T1000 (cell line): ENCODE measurements at regions not wholly inside any gene's neighbourhood (a gene's known extent, or its start where the extent isn't known, plus 50 kb on each side); places are given as distances from the start of the nearest gene placed in this dataset.
"Not testable (repeated sequence)": the region's sequence is repeated elsewhere in the genome, so short reads cannot be mapped to it uniquely, and the experiment has no call there.

Experiments
- DNase-seq: peaks from one replicate; lab custom pipeline; 2025; ENCODE audit warnings: mixed read lengths; lab: John Stamatoyannopoulos, UW

- no peak for DNase-seq
Measured at GRCh38 chr6:138656364-138657064, 117.1 kb upstream of the CCDC28A start.

GRCh38 chr6:138657065-138657425 lies 116.5 kb upstream of the CCDC28A start:
- DNase-seq = no peak

DNA sequence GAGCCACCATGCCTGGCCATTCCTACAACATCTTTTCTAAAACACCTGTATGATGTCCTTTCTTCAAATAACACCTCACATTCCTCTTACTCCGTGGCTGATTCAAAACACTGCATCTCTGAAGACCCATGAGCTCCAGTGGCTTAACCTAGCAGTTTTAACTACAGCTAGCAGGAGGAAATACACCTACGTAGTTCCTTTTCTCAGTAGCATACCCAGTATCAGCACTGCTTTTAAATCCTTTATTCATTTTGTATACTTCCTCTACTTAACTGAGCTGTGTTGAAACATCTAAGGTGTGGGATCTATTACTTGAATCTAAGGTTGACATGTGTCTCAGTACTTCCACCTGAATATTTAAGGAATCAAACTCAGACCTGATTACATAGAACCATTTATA lies 113.6 kb upstream of the CCDC28A start:
- DNase-seq = no peak

DNA sequence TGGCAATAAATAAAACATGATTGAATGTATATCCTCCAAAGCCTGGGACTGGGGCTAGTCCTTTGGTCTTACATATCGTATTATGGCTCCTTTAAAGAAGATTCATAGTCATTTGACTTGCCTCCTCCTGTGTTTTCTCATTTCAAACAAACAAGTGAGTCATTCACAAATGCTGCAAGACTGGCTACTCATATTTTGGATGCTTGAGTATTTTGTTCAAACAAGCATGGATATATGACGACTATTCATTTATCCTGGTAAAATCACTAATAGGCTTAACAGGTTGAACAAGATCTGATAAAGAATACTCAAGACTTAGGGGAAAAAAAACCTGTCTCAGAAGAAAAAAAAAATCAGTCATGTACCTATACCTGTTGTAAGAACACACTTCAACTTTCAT lies 111.1 kb upstream of the CCDC28A start:
- no peak for DNase-seq

DNA sequence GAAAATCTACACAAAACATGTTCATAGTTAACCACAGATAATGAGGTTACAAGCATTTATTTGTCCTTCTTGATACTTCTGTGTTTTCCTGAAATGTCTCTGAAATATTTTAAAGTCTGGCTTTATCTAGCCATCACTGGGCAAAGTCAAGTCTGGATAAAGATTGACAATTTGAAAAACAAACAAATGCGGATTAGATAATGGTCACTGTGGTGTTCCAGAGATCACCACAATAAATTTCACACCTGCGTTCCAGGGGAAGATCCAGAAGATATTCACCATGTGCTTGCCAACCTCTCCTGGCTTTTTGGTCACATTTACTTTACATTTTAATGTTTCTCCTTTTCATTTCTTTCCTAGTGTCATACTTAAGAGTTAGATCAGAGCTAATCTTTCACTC lies 109.7 kb upstream of the CCDC28A start:
- no peak for DNase-seq

DNA sequence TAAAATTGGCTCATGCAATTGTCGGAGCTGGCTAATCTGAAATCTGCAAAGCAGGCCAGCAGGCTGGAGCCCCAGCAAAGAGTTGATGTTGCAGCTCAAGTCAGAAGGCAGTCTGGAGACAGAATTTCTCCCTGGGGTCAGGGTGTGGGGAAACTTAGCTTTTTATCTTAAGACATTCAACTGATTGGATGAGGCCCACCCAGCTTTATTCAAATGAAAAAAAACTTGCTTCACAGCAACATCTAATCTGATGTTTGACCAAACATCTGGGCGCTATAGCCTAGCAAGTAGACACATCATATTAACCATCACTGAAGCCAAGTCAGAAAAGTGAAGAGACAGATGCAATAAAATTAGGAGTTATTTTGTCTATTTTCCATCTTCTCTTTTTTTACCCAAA lies 108.8 kb upstream of the CCDC28A start:
- no peak for DNase-seq

DNA sequence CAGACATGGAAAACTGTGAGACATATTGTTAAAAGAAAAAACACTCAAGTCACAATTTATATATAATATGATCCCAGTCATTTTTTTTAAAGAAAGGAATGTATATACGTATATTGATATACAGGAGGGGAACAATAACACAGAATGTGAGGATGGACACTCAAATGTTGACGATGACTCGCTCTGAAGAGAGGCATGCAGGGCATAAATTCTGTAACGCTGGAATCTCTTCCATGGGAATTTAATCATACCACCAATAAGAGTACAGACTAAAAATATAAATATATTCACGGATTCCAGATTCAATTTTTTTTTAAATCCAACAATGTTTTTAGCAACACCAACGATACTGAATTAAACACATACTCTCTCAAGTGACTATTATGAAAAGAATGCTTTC lies 106.9 kb upstream of the CCDC28A start:
- DNase-seq = no peak

GRCh38 chr6:138667408-138667807 lies 106.2 kb upstream of the CCDC28A start:
- no peak for DNase-seq

DNA sequence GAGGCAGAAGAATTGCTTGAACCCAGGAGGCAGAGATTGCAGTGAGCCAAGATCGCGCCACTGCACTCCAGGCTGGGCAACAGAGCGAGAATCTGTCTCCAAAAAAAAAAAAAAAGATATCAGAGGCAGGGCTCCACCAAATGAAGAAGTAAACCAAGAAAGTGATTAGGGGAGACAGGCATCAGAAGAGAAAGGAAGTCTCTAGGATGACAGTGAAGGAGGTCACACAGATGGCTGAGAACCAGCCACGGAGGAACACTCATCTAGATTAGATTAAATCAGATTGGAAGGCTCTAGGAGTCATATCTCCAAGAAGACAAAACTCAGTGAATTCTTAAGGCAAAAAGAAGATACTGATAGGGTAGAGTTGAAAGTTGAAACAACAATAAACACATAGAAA lies 102.2 kb upstream of the CCDC28A start:
- DNase-seq = no peak

DNA sequence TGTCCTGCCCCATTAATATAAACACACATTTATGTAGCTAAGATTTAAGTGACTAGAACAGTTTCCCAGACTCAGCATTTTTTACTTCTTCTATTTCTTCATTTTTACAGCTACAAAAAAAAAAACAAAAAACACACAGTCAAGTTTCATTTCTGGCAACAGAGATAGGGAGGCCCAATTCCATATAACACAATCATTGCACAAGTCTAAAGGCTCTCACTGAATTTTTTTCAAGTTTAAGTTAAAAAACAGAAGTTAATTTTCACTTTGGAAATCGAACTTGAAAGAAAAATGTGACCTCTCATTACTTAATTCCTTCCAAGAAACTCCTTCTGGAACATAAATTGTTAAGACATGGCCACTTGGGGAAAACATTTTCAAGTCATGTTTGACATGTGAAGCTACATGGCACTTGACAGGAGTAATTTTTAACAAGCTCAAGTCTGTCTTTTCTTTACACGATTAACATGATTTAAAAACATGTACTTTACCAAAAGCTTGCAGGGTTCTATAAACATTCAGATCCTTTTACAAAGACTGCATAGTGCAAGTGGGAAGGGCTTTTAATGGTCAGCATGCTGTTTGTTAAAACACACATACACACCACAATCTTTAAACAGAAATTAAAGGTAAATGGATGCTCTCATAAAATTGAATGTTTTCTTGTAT lies 100.1 kb upstream of the CCDC28A start:
- DNase-seq = no peak

- DNase-seq = not testable (repeated sequence)
Measured at GRCh38 chr6:138674444-138674843, 99.1 kb upstream of the CCDC28A start.

- no peak for DNase-seq
Measured at GRCh38 chr6:138677538-138677937, 96.0 kb upstream of the CCDC28A start.

GRCh38 chr6:138678168-138678567 lies 95.4 kb upstream of the CCDC28A start:
- DNase-seq = no peak

GRCh38 chr6:138680085-138680484 lies 93.5 kb upstream of the CCDC28A start:
- DNase-seq = no peak

DNA sequence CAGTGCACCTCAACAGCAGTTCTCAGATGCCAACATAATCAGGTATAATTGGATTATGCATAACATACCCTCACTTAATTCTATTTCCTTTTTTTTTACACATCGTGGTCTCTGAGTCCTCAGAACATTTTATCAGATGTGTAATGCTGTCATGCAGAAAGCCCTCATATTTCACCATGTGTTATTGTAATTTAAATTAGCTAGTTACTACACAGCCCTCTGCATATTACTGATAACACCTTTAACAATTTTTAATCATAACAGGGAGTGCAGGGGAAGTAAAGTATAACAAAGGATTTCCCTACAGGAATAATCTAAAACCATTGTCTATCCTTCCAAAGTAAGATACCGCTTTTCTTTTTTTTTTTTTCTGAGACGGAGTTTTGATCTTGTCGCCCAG lies 91.9 kb upstream of the CCDC28A start:
- DNase-seq = no peak

- peak; percentile 8 for DNase-seq
Measured at GRCh38 chr6:138682704-138683527, 90.7 kb upstream of the CCDC28A start.

- no peak for DNase-seq
Measured at GRCh38 chr6:138685257-138685656, 88.3 kb upstream of the CCDC28A start.

DNA sequence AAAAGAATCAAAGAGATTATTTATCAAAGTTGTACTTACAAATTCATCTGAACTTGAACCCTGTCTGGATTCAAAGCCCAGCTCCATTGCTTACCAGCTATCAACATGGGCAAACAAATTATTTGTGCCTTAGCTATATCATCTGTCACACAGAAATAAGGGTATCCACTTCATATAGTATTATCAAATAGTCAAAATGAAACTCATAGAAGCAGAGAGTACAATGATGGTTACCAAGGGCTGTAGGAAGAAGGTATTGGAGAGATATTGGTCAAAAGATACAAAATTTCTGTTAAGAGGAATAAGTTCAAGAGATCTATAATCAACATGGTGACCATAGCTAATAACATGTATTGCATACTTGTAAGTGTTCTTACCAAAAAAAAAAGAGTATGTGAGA lies 87.8 kb upstream of the CCDC28A start:
- DNase-seq = no peak

GRCh38 chr6:138688580-138688979 lies 85.0 kb upstream of the CCDC28A start:
- no peak for DNase-seq

- DNase-seq = no peak
Measured at GRCh38 chr6:138689849-138690248, 83.7 kb upstream of the CCDC28A start.

- no peak for DNase-seq
Measured at GRCh38 chr6:138690975-138691594, 82.5 kb upstream of the CCDC28A start.

- DNase-seq = no peak
Measured at GRCh38 chr6:138691595-138692057, 81.9 kb upstream of the CCDC28A start.
